WTC11 (cell line): ENCODE measurements at regions not wholly inside any gene's neighbourhood (a gene's known extent, or its start where the extent isn't known, plus 50 kb on each side); places are given as distances from the start of the nearest gene placed in this dataset.

Source experiments
- ATAC-seq: fragments of 200-7000 bp; cut with Tn5 transposase; 2 replicates; pipeline ENCODE4 v1.10.0; 2021; ENCODE audit warnings: mild to moderate bottlenecking, moderate library complexity
- CTCF ChIA-PET: fragments of 300-600 bp; sonication (Branson Sonifier 250); formaldehyde crosslinking; loops from one replicate; lab custom pipeline; 2021; ENCODE audit warnings: antibody characterized with exemption; lab: Charles Lee
- POLR2A ChIA-PET: fragments of 350-600 bp; sonication (Branson Sonifier 250); formaldehyde crosslinking; loops from one replicate; lab custom pipeline; 2021; ENCODE audit warnings: antibody characterized with exemption; lab: Charles Lee
- DNase-seq: peaks from one replicate; pipeline ENCODE4 v3.0.0; 2021; ENCODE audit warnings: low spot score
- H3K27ac Mint-ChIP-seq: 2 replicates; pipeline ENCODE4 v1.8.0; 2021; ENCODE audit warnings: mixed read lengths
- H3K27me3 Mint-ChIP-seq: 2 replicates; pipeline ENCODE4 v1.8.0; 2021; ENCODE audit warnings: low read depth, mild to moderate bottlenecking, moderate library complexity, mixed read lengths
- H3K36me3 Mint-ChIP-seq: 2 replicates; pipeline ENCODE4 v1.8.0; 2021; ENCODE audit warnings: mixed read lengths
- H3K4me1 Mint-ChIP-seq: 2 replicates; pipeline ENCODE4 v1.8.0; 2022; ENCODE audit warnings: mixed read lengths
- H3K4me3 Mint-ChIP-seq: 2 replicates; pipeline ENCODE4 v1.8.0; 2021; ENCODE audit warnings: mild to moderate bottlenecking, moderate library complexity, mixed read lengths
- H3K9me3 Mint-ChIP-seq: 2 replicates; pipeline ENCODE4 v1.8.0; 2021; ENCODE audit warnings: mixed read lengths
- ETV6 ChIP-seq: sonication (generic); formaldehyde crosslinking; IDR thresholded peaks from 2 replicates; pipeline ENCODE4 v1.8.1; 2022; ENCODE audit warnings: mild to moderate bottlenecking, missing genetic modification reagents
- FOXJ3 ChIP-seq: sonication (generic); formaldehyde crosslinking; IDR thresholded peaks from 2 replicates; pipeline ENCODE4 v1.9.0; 2021; ENCODE audit warnings: missing genetic modification reagents, mild to moderate bottlenecking, borderline replicate concordance
- SMAD3 ChIP-seq: sonication (generic); formaldehyde crosslinking; IDR thresholded peaks from 2 replicates; pipeline ENCODE4 v1.8.0; 2022; ENCODE audit warnings: missing genetic modification reagents, mild to moderate bottlenecking, borderline replicate concordance
- SOX15 ChIP-seq: fragments of 250-450 bp; sonication (Bioruptor Pico); IDR thresholded peaks from 2 replicates; pipeline ENCODE4 v1.9.0; 2021; ENCODE audit warnings: mild to moderate bottlenecking
- TP53 ChIP-seq: sonication (generic); formaldehyde crosslinking; IDR thresholded peaks from 2 replicates; pipeline ENCODE4 v1.8.1; 2023; ENCODE audit warnings: mild to moderate bottlenecking, missing genetic modification reagents
- ZNF138 ChIP-seq: sonication (generic); formaldehyde crosslinking; conservative IDR thresholded peaks from 2 replicates; pipeline ENCODE4 v1.8.1; 2022; ENCODE audit warnings: mild to moderate bottlenecking, moderate library complexity, missing genetic modification reagents
- ZNF219 ChIP-seq: sonication (generic); formaldehyde crosslinking; IDR thresholded peaks from 2 replicates; pipeline ENCODE4 v1.8.0; 2023; ENCODE audit warnings: missing genetic modification reagents, mild to moderate bottlenecking, borderline replicate concordance
- ZNF263 ChIP-seq: sonication (generic); formaldehyde crosslinking; IDR thresholded peaks from 2 replicates; pipeline ENCODE4 v1.8.1; 2022; ENCODE audit warnings: low read depth, mild to moderate bottlenecking, moderate library complexity, missing genetic modification reagents
- ZNF317 ChIP-seq: sonication (generic); formaldehyde crosslinking; IDR thresholded peaks from 2 replicates; pipeline ENCODE4 v1.8.1; 2023; ENCODE audit warnings: low read depth, mild to moderate bottlenecking, moderate library complexity, missing genetic modification reagents, borderline replicate concordance
- ZNF396 ChIP-seq: fragments of 250-450 bp; sonication (Bioruptor Pico); IDR thresholded peaks from 2 replicates; pipeline ENCODE4 v1.8.0; 2021; ENCODE audit warnings: mild to moderate bottlenecking, moderate library complexity, borderline replicate concordance
- TF ChIP-seq, protein P1 (sequence below): sonication (generic); formaldehyde crosslinking; IDR thresholded peaks from 2 replicates; pipeline ENCODE4 v1.8.1; 2022; ENCODE audit warnings: mild to moderate bottlenecking, missing genetic modification reagents, moderate library complexity, borderline replicate concordance
- TF ChIP-seq, protein P2 (sequence below): sonication (generic); formaldehyde crosslinking; IDR thresholded peaks from 2 replicates; pipeline ENCODE4 v1.8.0; 2022; ENCODE audit warnings: mild to moderate bottlenecking, missing genetic modification reagents
- TF ChIP-seq, protein P3 (sequence below): fragments of 200-600 bp; IDR thresholded peaks from 2 replicates; pipeline ENCODE4 v1.8.0; 2022; ENCODE audit warnings: antibody characterized with exemption
- TF ChIP-seq, protein P4 (sequence below): sonication (generic); formaldehyde crosslinking; IDR thresholded peaks from 2 replicates; pipeline ENCODE4 v1.8.1; 2023; ENCODE audit warnings: mild to moderate bottlenecking, missing genetic modification reagents, borderline replicate concordance
- TF ChIP-seq, protein P5 (sequence below): sonication (generic); formaldehyde crosslinking; IDR thresholded peaks from 2 replicates; pipeline ENCODE4 v1.8.1; 2023; ENCODE audit warnings: mild to moderate bottlenecking, missing genetic modification reagents
- TF ChIP-seq, protein P6 (sequence below): sonication (generic); formaldehyde crosslinking; IDR thresholded peaks from 2 replicates; pipeline ENCODE4 v1.8.0; 2022; ENCODE audit warnings: missing genetic modification reagents
- TF ChIP-seq, protein P7 (sequence below): fragments of 250-450 bp; sonication (Bioruptor Pico); IDR thresholded peaks from 2 replicates; pipeline ENCODE4 v1.8.0; 2021; ENCODE audit warnings: mild to moderate bottlenecking

DNA sequence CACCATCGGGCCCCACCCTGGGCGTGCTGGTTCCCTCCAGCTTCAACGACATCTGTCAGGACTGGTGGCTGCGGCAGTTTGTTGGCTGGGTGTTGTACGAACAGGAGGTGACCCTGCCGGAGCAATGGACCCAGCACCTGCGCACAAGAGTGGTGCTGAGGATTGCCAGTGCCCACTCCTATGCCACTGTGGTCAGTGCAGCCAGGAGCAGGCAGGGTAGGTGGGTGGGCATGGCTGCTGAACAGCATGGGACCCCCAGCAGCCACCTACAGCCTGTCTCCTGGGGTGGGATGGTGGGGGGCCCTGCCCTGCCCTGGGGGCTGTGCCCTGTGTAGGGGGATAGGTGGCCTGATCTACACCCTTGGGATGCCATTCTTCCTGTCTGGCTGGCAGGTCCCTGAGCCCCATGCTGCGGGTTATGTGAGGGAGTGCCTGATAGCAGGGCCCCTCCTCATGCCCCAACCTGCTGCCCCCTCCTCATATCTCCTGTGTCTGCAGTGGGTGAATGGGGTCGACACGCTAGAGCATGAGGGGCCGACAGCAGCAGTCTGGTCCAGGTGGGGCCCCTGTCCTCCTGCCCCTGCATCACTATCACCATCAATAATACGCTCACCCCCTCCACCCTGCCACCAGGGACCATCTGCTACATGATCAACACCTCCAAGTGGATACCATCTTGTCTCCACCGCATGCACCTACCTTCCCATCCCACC is 56.9 kb downstream of the ZNF727 start:
- ChIA-PET POLR2A (no interaction called here), CTCF (no interaction called here)
- TF ChIP-seq, protein P1, sequence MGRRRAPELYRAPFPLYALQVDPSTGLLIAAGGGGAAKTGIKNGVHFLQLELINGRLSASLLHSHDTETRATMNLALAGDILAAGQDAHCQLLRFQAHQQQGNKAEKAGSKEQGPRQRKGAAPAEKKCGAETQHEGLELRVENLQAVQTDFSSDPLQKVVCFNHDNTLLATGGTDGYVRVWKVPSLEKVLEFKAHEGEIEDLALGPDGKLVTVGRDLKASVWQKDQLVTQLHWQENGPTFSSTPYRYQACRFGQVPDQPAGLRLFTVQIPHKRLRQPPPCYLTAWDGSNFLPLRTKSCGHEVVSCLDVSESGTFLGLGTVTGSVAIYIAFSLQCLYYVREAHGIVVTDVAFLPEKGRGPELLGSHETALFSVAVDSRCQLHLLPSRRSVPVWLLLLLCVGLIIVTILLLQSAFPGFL (CRISPR knock-in tag): no peak
- TF ChIP-seq SOX15 (CRISPR knock-in tag) (no peak), TP53 (CRISPR knock-in tag) (no peak), ZNF219 (no peak), ZNF317 (CRISPR knock-in tag) (no peak)
- TF ChIP-seq, protein P2, sequence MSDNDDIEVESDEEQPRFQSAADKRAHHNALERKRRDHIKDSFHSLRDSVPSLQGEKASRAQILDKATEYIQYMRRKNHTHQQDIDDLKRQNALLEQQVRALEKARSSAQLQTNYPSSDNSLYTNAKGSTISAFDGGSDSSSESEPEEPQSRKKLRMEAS: no peak
- TF ChIP-seq, protein P3, sequence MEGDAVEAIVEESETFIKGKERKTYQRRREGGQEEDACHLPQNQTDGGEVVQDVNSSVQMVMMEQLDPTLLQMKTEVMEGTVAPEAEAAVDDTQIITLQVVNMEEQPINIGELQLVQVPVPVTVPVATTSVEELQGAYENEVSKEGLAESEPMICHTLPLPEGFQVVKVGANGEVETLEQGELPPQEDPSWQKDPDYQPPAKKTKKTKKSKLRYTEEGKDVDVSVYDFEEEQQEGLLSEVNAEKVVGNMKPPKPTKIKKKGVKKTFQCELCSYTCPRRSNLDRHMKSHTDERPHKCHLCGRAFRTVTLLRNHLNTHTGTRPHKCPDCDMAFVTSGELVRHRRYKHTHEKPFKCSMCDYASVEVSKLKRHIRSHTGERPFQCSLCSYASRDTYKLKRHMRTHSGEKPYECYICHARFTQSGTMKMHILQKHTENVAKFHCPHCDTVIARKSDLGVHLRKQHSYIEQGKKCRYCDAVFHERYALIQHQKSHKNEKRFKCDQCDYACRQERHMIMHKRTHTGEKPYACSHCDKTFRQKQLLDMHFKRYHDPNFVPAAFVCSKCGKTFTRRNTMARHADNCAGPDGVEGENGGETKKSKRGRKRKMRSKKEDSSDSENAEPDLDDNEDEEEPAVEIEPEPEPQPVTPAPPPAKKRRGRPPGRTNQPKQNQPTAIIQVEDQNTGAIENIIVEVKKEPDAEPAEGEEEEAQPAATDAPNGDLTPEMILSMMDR: no peak
- TF ChIP-seq, protein P4, sequence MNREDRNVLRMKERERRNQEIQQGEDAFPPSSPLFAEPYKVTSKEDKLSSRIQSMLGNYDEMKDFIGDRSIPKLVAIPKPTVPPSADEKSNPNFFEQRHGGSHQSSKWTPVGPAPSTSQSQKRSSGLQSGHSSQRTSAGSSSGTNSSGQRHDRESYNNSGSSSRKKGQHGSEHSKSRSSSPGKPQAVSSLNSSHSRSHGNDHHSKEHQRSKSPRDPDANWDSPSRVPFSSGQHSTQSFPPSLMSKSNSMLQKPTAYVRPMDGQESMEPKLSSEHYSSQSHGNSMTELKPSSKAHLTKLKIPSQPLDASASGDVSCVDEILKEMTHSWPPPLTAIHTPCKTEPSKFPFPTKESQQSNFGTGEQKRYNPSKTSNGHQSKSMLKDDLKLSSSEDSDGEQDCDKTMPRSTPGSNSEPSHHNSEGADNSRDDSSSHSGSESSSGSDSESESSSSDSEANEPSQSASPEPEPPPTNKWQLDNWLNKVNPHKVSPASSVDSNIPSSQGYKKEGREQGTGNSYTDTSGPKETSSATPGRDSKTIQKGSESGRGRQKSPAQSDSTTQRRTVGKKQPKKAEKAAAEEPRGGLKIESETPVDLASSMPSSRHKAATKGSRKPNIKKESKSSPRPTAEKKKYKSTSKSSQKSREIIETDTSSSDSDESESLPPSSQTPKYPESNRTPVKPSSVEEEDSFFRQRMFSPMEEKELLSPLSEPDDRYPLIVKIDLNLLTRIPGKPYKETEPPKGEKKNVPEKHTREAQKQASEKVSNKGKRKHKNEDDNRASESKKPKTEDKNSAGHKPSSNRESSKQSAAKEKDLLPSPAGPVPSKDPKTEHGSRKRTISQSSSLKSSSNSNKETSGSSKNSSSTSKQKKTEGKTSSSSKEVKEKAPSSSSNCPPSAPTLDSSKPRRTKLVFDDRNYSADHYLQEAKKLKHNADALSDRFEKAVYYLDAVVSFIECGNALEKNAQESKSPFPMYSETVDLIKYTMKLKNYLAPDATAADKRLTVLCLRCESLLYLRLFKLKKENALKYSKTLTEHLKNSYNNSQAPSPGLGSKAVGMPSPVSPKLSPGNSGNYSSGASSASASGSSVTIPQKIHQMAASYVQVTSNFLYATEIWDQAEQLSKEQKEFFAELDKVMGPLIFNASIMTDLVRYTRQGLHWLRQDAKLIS (CRISPR knock-in tag): no peak
- TF ChIP-seq, protein P5, sequence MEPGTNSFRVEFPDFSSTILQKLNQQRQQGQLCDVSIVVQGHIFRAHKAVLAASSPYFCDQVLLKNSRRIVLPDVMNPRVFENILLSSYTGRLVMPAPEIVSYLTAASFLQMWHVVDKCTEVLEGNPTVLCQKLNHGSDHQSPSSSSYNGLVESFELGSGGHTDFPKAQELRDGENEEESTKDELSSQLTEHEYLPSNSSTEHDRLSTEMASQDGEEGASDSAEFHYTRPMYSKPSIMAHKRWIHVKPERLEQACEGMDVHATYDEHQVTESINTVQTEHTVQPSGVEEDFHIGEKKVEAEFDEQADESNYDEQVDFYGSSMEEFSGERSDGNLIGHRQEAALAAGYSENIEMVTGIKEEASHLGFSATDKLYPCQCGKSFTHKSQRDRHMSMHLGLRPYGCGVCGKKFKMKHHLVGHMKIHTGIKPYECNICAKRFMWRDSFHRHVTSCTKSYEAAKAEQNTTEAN (CRISPR knock-in tag): no peak
- no peaks in the 10 kb centered on the region for H3K27me3 Mint-ChIP-seq
- no peak for DNase-seq
- H3K4me1 Mint-ChIP-seq: no peaks in the 10 kb centered on the region
- no peak for ATAC-seq
- peaks cover 19% of the 10 kb centered on the region for H3K9me3 Mint-ChIP-seq
- no peak overlapping the region for H3K4me3 Mint-ChIP-seq
- H3K36me3 Mint-ChIP-seq: peaks cover 22% of the 10 kb centered on the region
- H3K27ac Mint-ChIP-seq: no peak overlapping the region

DNA sequence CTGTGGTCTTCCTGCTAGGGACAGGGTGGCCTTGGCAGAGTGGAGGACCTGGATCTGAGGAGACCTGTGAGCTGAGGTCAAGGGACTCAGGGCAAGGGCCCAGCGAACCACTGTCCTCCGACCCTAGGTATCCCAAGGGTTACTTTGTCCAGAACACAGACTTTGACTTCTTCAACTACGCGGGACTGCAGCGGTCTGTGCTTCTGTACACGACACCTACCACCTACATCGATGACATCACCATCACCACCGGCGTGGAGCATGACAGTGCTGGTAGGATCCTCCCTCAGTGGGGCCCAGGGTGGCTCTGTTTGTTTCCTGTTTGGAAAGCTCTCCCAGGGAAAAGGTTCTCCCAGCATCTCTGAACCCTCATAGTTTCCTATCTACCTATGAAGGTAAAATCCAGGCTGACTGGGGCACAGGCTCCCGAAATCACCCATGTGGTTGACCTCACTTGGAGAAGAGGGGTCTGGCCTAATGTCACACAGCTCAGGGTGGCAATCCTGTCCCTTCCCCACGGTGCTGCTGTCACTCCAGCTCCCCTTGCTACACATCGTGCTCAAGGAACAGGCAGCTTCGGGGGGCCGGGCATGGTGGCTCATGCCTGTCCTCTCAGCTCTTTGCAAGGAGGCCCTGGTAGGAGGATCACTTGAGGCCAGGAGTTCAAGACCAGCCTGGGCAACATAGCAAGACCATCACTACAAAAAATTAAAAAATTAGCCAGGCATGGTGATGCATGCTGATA is 57.6 kb downstream of the ZNF727 start:
- ATAC-seq (no peak), DNase-seq (no peak)
- ChIA-PET POLR2A (no interaction called here), CTCF (no interaction called here)
- Mint-ChIP-seq H3K9me3 (peaks cover 14% of the 10 kb centered on the region), H3K27ac (no peak overlapping the region), H3K4me3 (no peak overlapping the region), H3K4me1 (no peaks in the 10 kb centered on the region), H3K36me3 (peaks cover 16% of the 10 kb centered on the region), H3K27me3 (0 out of 2 replicates have a peak, but pooled peaks cover under 1% of the 10 kb centered on the region)
- TF ChIP-seq, protein P5 (CRISPR knock-in tag): no peak
- no peak for TF ChIP-seq ZNF396 (CRISPR knock-in tag)
- TF ChIP-seq, protein P6, sequence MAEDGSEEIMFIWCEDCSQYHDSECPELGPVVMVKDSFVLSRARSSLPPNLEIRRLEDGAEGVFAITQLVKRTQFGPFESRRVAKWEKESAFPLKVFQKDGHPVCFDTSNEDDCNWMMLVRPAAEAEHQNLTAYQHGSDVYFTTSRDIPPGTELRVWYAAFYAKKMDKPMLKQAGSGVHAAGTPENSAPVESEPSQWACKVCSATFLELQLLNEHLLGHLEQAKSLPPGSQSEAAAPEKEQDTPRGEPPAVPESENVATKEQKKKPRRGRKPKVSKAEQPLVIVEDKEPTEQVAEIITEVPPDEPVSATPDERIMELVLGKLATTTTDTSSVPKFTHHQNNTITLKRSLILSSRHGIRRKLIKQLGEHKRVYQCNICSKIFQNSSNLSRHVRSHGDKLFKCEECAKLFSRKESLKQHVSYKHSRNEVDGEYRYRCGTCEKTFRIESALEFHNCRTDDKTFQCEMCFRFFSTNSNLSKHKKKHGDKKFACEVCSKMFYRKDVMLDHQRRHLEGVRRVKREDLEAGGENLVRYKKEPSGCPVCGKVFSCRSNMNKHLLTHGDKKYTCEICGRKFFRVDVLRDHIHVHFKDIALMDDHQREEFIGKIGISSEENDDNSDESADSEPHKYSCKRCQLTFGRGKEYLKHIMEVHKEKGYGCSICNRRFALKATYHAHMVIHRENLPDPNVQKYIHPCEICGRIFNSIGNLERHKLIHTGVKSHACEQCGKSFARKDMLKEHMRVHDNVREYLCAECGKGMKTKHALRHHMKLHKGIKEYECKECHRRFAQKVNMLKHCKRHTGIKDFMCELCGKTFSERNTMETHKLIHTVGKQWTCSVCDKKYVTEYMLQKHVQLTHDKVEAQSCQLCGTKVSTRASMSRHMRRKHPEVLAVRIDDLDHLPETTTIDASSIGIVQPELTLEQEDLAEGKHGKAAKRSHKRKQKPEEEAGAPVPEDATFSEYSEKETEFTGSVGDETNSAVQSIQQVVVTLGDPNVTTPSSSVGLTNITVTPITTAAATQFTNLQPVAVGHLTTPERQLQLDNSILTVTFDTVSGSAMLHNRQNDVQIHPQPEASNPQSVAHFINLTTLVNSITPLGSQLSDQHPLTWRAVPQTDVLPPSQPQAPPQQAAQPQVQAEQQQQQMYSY (CRISPR knock-in tag): no peak
- no peak for TF ChIP-seq ZNF138
- no peak for TF ChIP-seq SMAD3 (CRISPR knock-in tag)
- TF ChIP-seq SOX15 (CRISPR knock-in tag): no peak
- TF ChIP-seq ETV6 (CRISPR knock-in tag): no peak
- no peak for TF ChIP-seq ZNF263 (CRISPR knock-in tag)
- no peak for TF ChIP-seq FOXJ3
- TF ChIP-seq, protein P7, sequence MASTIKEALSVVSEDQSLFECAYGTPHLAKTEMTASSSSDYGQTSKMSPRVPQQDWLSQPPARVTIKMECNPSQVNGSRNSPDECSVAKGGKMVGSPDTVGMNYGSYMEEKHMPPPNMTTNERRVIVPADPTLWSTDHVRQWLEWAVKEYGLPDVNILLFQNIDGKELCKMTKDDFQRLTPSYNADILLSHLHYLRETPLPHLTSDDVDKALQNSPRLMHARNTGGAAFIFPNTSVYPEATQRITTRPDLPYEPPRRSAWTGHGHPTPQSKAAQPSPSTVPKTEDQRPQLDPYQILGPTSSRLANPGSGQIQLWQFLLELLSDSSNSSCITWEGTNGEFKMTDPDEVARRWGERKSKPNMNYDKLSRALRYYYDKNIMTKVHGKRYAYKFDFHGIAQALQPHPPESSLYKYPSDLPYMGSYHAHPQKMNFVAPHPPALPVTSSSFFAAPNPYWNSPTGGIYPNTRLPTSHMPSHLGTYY (CRISPR knock-in tag): no peak
- no peak for TF ChIP-seq TP53 (CRISPR knock-in tag)
